ENCODE measurements at regions not wholly inside any gene's neighbourhood (a gene's known extent, or its start where the extent isn't known, plus 50 kb on each side); places are given as distances from the start of the nearest gene placed in this dataset.
A peak's percentile ranks its signal among the peaks of the same experiment; 100 is the strongest.

GRCh38 chr2:176443946-176444345 is 174.7 kb downstream of the MTX2 start:
- TF ChIP-seq, protein P1, sequence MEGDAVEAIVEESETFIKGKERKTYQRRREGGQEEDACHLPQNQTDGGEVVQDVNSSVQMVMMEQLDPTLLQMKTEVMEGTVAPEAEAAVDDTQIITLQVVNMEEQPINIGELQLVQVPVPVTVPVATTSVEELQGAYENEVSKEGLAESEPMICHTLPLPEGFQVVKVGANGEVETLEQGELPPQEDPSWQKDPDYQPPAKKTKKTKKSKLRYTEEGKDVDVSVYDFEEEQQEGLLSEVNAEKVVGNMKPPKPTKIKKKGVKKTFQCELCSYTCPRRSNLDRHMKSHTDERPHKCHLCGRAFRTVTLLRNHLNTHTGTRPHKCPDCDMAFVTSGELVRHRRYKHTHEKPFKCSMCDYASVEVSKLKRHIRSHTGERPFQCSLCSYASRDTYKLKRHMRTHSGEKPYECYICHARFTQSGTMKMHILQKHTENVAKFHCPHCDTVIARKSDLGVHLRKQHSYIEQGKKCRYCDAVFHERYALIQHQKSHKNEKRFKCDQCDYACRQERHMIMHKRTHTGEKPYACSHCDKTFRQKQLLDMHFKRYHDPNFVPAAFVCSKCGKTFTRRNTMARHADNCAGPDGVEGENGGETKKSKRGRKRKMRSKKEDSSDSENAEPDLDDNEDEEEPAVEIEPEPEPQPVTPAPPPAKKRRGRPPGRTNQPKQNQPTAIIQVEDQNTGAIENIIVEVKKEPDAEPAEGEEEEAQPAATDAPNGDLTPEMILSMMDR (IDR thresholded peaks at IDR 0.05; ENCODE audit: low read depth, low read length) = no peak
- DNase-seq (ENCODE audit: low read depth, low spot score) = no peak
- ChIA-PET POLR2A (no interaction called here), CTCF (interaction anchor here (0.8 to 4.4 kb wide), 6 partner anchors 8 to 317 kb away, joined by 4 to 95 read pairs (median 8); no protein-coding TSS in a partner anchor)
- no peaks in the 10 kb centered on the region for H3K9me3 ChIP-seq (ENCODE audit: control insufficient read depth, insufficient read depth, low read length)
- H3K4me3 ChIP-seq (ENCODE audit: low read depth, low read length) = no peak overlapping the region
- no peaks in the 10 kb centered on the region for H3K27me3 ChIP-seq (ENCODE audit: control insufficient read depth, insufficient read depth, low read length)
- no peak overlapping the region for H3K27ac ChIP-seq (ENCODE audit: low read depth, low read length)

DNA sequence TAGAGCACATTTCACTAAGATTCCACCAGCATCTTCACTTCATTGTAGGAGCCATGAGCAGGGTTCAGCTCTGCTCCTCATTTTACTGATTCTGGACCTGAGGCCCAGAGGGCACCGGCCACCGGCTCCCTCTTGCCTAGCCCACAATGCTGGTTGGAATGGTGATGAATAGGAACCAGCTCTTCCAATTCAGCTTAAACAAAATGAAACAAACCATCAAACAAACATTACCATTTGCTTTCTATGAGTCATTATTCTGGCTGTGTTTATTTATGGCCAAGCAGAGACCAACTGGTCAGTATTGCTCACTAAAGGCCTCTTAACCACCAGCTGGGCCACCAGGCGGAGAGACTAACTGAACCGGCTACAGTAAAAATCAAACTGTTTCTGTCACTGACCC is 176.7 kb downstream of the MTX2 start:
- ChIA-PET CTCF (interaction anchor here (0.8 to 4.4 kb wide), 7 partner anchors 9 to 319 kb away, joined by 3 to 95 read pairs (median 6); no protein-coding TSS in a partner anchor), POLR2A (interaction anchor here (0.7 to 1.8 kb wide), 3 partner anchors 9 to 196 kb away, joined by 3 to 7 read pairs (median 5); no protein-coding TSS in a partner anchor)
- Histone ChIP-seq H3K27me3 (ENCODE audit: control insufficient read depth, insufficient read depth, low read length) (no peaks in the 10 kb centered on the region), H3K4me3 (ENCODE audit: low read depth, low read length) (no peak overlapping the region), H3K27ac (ENCODE audit: low read depth, low read length) (no peak overlapping the region), H3K9me3 (ENCODE audit: control insufficient read depth, insufficient read depth, low read length) (no peaks in the 10 kb centered on the region)
- TF ChIP-seq, protein P1 (IDR thresholded peaks at IDR 0.05; ENCODE audit: low read depth, low read length) = peak; percentile 30
- DNase-seq (ENCODE audit: low read depth, low spot score) = peak; percentile 44

DNA sequence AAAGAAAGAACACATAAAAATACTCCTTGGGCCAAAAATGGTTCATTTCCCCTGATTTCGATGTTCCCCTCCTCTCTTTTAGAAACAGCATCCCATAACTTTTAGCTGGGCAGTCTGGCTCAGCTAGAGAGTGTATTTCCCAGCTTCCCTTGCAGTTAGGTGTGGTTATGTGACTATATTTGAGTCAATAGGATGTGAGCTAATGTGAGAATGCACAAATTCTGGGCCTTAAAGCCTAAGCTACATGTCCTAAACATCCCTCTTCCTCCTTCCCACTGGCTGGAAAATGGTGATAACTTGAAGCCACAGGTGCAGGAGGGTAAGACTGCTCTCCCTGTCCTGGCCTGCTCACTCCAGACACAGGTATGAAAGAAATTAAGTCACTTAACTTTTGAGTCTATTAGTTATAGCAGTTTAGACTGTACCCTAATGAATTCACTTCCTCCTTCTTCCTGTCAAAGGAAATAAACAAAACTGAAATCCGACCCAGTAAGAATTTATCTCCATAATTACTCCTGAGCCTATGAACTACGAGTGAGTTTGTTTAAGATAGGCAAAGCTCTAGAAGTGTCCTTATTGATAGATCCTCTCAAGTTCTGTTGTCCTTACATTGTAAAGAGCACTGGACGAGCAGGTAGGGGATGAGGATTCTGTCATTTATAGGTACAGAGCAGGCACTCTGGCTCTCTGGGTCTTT is 177.6 kb downstream of the MTX2 start:
- POLR2A ChIA-PET = interaction anchor here (0.9 to 1.8 kb wide), 2 partner anchors 27 to 195 kb away, joined by 5 to 7 read pairs; no protein-coding TSS in a partner anchor
- H3K4me3 ChIP-seq (ENCODE audit: low read depth, low read length) = no peak overlapping the region
- H3K9me3 ChIP-seq (ENCODE audit: control insufficient read depth, insufficient read depth, low read length) = no peaks in the 10 kb centered on the region
- H3K27me3 ChIP-seq (ENCODE audit: control insufficient read depth, insufficient read depth, low read length) = no peaks in the 10 kb centered on the region
- no peak overlapping the region for H3K27ac ChIP-seq (ENCODE audit: low read depth, low read length)
- no peak for DNase-seq (ENCODE audit: low read depth, low spot score)
- TF ChIP-seq, protein P1 (IDR thresholded peaks at IDR 0.05; ENCODE audit: low read depth, low read length) = no peak
- CTCF ChIA-PET = interaction anchor here (0.6 to 4.4 kb wide), 6 partner anchors 8 to 320 kb away, joined by 4 to 95 read pairs (median 11); no protein-coding TSS in a partner anchor

GRCh38 chr2:176447616-176448015 is 178.4 kb downstream of the MTX2 start:
- ChIA-PET CTCF (interaction anchor here (0.6 to 4.1 kb wide), 4 partner anchors 107 to 321 kb away, joined by 4 to 18 read pairs (median 11); no protein-coding TSS in a partner anchor), POLR2A (no interaction called here)
- Histone ChIP-seq H3K9me3 (ENCODE audit: control insufficient read depth, insufficient read depth, low read length) (no peaks in the 10 kb centered on the region), H3K27me3 (ENCODE audit: control insufficient read depth, insufficient read depth, low read length) (no peaks in the 10 kb centered on the region), H3K4me3 (ENCODE audit: low read depth, low read length) (no peak overlapping the region), H3K27ac (ENCODE audit: low read depth, low read length) (no peak overlapping the region)
- DNase-seq (ENCODE audit: low read depth, low spot score) = no peak
- TF ChIP-seq, protein P1 (IDR thresholded peaks at IDR 0.05; ENCODE audit: low read depth, low read length) = no peak

- CTCF ChIA-PET = interaction anchor here (0.9 to 1.9 kb wide), 2 partner anchors 104 to 310 kb away, joined by 4 to 14 read pairs; no protein-coding TSS in a partner anchor
Measured at GRCh38 chr2:176449852-176450251, 180.6 kb downstream of the MTX2 start.

More at GRCh38 chr2:176449852-176450251, 180.6 kb downstream of the MTX2 start:
- no peak overlapping the region for H3K4me3 ChIP-seq (ENCODE audit: low read depth, low read length)
- POLR2A ChIA-PET = no interaction called here
- H3K27me3 ChIP-seq (ENCODE audit: control insufficient read depth, insufficient read depth, low read length) = no peaks in the 10 kb centered on the region
- no peaks in the 10 kb centered on the region for H3K9me3 ChIP-seq (ENCODE audit: control insufficient read depth, insufficient read depth, low read length)
- no peak overlapping the region for H3K27ac ChIP-seq (ENCODE audit: low read depth, low read length)
- DNase-seq (ENCODE audit: low read depth, low spot score) = no peak
- TF ChIP-seq, protein P1 (IDR thresholded peaks at IDR 0.05; ENCODE audit: low read depth, low read length) = no peak

All from AG04450 (cell line).